IPS DF 4.7 (cell line): ENCODE measurements at regions not wholly inside any gene's neighbourhood (a gene's known extent, or its start where the extent isn't known, plus 50 kb on each side); places are given as distances from the start of the nearest gene placed in this dataset.
"Not testable (repeated sequence)": the region's sequence is repeated elsewhere in the genome, so short reads cannot be mapped to it uniquely, and the experiment has no call there.

ENCODE experiments used
- DNase-seq: peaks from one replicate; pipeline ENCODE4 v3.0.0-alpha.2; 2013; ENCODE audit warnings: low spot score; ENCODE audit errors: extremely low read depth

DNA sequence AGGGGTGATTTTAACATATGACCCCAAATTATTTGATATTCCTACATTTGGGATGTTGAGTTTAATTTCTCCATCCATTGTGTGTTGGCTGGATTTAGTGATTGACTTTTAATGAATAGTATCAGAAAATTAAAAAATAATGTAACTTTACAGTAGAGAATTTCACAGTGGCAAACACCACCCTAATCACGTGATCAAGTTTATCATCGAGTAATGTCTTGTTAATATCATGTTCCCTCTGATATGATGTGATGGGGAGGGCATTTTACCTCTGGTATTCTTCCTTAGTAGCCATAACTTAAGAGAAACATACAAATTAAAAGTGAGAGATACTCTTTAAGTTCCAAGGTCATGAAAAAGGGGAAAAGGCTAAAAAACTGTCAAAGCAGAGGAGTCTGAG, 602.0 kb upstream of the CELF4 start:
- DNase-seq, result no peak

DNA sequence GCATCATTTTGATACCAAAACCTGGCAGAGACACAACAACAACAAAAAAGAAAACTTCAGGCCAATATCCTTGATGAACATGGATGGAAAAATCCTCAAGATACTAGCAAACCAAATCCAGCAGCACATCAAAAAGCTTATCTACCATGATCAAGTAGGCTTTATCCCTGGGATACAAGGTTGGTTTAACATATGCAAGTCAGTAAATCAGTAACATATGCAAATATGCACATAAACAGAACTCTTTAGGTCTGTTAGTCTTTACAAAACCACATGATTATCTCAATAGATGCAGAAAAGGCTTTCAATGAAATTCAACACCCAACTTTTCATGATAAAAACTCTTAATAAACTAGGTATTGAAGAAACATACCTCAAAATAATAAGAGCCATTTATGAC, 587.5 kb upstream of the CELF4 start:
- DNase-seq, result not testable (repeated sequence)

DNA sequence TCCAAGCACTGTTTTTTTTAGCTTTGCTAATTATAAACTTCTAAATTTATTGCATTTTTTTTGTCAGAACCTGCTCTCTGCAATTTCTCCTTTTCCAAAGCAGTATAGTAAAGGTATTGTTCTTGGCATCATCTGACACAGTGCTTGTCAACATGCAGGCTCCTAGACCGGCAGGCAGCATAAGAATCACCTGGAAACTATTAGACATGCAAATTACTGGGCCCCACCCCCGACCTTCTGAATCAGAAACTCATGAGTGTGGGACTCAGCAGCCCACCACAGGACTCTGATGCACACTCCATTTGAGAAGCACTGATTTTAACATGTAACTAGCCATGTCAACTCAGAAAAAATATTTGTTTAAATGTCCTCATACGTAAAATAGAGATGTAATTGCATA, 551.1 kb upstream of the CELF4 start:
- no peak for DNase-seq

DNA sequence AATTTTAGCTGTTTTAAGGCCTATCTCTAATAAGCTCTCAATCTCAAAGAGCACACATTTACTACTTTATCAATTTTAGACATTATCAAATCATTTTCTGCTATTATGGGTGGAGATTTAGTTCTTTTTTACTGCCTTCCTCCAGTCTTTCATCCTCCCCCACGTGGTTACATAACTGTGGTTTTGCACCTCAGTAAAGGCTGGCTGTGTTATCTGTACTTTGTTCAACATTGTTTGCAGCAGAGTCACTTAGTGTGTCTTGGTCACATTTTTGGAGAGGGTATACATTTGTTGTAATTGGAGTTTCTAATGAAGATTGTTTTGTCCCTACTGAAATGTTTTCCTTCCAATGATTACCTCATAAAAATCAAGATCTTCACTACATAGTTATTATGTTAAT, 549.6 kb upstream of the CELF4 start:
- DNase-seq, result no peak

DNA sequence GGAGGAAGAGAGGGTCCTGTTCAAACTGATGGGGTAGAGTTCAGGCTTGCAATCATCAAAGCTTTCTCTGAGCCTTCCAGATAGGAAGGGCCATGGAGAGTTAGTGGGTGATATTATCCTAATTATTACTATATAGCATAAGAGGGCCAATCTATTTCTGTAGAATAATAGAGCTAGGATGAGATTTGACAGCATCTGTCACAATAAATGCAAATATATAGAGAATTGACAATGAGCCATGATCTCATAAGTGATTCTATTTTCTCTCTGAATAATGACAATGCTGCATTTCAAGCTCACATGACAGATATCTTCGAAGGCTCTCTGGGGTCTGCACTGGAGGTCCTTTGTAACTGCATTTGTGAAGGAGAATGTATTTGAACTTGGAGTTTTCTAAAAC, 521.9 kb upstream of the CELF4 start:
- DNase-seq, result no peak

DNA sequence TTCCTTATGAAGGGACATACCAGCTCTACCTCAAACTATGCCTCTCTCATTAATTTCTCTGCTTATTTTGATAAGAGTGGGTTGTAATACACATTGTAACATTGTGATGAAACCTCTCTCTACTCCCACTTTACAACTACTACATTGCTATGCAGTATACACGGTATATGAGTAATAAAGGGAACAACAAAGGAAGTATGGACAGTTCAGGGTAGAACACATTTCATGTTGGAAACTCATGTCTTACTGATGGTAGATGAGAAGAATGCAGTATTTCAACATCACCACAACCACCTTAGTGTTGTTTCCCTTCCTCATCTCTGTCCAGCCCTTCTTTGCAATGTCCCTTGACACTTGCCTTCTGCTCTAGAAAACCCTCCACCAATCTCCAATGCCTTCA, 515.9 kb upstream of the CELF4 start:
- DNase-seq, result no peak

DNA sequence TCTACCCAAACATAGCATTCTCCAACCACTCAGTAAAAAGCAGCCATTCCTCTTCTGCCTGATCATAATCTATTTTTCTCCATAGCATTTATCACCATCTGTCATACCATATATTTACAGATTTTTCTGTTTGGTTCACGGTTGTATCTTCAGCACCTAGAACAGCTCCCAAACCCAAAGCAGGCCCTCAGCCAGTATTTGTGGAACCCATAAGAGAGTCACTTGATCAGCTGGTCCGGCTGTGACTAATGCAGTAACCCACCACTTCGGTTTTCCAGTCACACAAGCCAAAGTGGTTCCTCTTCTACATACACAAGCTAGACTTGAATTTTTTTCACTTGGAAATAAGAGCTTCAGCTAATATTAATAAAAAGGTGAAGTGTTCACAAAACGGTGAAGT, 511.6 kb upstream of the CELF4 start:
- DNase-seq, result no peak

DNA sequence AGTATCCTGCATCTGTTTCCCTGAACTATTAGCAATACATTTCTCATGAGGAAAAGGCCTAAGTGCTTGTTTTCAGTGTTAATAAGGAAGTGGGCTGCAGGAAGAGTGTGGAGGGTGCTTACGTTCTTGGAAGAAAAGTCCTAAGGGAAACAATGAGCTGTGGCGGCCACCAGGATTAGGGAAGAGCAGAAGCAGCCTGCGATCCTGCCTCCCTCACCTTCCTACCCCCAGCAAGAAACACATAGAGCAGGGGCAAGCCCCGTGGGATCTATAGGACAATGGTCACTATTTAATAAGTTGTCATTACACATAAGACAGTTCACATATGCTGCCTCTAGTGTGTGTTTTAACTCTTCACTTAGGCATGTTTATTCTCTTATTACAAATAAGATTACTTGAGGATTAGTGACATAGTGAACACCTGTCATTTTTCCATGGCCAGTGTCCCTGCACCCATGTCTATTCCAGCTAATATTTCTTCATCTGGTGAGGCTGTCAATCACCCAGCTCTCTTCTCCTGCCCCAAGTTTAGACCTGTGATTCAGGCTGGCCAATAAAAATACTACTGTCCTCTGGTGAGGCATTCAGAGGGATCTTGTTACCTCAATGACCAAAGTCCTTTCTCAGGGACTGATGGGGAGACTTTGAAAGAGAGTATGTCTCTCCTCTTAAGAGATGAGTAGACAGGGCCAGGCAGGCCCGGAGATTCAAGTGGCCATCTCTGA, 510.9 kb upstream of the CELF4 start:
- DNase-seq, result no peak

DNA sequence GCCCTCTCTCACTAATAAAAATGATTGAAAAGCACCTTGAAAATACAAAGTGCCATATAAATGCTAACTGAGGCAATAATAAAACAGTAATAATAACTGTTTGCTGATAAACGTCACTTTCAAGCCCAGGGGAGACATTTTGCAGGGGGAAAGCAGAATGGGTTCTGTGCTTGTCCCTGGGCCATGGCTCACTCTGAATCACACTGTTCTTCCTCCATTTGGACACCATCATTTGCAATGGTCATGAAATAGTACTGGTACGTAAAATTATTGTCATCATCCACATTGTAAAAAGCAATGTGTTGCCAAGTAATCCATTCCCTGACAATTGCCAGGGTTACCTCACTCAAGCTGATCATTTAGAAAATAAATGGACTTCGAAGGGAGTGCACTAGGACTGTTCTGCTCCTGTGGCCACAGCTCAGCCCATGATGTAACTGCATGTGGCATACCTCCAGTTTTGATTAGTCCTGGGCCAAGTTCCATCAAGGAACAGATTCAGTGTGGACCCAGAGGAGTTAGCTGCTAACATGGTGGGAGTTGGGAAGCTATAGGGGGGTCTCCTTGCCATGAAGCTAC, 508.8 kb upstream of the CELF4 start:
- no peak for DNase-seq

DNA sequence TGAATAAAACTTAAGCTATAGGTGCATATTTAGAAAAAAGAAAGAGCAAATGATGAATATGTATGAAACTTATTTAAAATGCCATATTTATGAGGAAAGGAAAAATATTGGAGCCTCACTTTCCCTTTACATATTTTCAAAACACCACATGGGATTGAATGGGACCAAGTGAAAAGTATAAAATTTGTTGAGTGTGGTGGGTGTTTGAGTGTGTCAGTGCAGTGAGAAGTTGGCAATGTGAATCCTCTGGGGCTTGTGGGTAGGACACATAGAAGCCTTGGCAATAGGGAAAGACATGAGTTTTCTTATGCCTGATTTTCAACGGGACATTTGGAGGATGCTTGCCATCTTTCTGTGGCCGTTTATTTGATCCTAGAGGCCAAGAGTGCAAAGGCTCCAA, 502.2 kb upstream of the CELF4 start:
- no peak for DNase-seq

DNA sequence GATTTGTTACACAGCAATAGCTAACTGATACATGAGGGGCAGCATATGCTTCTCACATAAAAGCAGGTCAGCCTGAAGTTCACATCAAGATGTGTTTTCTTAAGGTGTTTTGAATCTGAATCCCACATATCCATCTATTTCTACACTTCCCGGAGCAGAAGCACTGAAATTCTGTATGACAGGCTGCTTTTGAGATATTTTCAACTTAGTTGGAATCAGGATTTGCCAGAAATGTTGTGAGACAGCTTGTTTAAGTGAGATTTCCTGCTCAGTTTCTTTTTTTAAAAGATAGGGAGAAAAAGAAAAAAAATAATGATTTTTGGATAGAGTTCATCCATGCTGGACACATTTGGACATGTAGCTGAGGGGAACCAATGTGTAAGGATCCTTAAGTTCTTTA, 501.5 kb upstream of the CELF4 start:
- DNase-seq, result no peak

DNA sequence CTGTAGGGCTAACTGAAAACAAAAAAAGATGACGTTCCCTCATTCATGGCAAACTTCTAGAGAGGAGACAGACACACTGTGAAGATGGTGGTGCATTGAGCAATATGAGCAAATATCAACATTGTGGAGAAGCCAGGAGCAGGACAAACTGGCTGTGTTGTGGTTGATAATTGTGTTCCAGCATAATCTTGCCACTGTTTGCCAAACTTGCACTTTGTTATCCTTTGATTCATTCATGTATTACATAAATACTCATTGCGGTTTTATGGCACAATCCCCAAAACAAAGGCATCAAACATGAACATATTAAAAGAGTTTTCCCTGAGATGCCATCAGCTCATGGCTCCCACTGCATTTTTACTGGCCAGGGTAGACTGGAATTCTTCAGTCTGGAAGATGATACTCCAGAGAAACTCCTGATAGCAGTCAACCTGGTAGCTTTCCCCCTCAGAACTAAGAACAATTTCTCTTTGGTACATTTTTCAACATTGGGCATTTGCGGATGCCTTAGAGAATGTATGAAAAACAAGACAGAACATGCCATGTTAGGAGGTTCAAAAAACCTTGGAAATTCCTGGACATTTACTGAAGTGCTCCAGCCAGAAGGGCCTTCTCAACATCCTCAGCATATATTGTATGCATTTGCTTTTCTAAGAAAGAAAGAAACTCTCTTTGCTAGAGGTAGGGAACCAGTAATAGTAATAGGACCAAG, 487.4 kb upstream of the CELF4 start:
- DNase-seq, result no peak

DNA sequence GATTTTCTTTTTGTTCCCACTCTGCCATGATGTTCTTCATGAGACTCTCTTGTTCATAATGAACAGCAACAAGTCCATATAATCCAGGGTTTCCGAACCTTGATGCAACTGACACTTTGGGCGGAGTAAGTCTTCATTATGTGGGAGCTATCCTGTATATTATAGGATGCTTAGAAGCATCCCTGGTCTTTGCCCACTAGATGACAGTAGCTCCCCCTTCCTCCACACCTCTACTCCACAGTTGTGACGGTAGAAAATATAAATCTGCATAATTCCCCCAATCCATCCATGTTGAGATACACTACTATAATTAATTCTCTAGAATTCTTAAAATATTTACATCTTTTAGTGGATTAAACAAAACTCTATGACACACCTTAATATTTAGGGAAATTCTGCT, 482.2 kb upstream of the CELF4 start:
- DNase-seq, result no peak

DNA sequence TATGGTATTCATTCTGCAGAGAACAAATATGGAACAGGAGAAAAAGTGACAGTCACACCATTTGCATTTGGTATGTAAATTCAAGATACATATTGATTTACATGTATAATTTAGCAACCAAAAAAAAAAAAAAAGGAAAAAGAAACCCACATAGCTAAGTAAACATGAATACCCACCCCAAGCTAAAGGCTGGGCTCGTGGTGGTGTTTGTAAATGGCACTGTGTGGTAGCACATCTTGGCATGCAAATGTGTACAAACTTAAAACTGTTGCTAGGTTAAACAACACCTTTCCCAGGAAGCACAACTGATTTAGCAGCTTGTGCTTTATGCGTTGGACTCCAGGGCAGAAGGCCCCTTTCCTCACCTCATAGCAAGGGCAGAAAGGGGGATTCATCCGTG, 481.1 kb upstream of the CELF4 start:
- DNase-seq, result no peak

DNA sequence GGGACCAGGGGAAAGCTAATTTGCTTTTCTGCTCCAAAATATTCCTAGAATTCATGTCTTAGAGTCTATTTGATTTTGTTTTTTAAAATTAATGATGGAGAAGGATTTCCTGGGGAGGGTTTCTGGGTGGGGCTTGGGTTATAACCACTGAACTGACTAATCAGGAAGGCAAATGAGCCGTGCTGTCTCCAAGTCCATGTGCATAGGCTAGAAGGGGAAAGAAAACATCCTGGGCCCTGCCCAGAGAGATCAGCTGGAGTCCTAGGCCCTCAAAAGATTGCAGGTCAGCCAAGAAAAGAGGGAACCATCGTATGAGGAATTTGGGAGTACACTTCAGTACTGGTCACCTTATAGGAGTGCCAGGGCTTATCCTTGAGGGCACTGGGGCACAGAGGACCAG, 480.2 kb upstream of the CELF4 start:
- no peak for DNase-seq

DNA sequence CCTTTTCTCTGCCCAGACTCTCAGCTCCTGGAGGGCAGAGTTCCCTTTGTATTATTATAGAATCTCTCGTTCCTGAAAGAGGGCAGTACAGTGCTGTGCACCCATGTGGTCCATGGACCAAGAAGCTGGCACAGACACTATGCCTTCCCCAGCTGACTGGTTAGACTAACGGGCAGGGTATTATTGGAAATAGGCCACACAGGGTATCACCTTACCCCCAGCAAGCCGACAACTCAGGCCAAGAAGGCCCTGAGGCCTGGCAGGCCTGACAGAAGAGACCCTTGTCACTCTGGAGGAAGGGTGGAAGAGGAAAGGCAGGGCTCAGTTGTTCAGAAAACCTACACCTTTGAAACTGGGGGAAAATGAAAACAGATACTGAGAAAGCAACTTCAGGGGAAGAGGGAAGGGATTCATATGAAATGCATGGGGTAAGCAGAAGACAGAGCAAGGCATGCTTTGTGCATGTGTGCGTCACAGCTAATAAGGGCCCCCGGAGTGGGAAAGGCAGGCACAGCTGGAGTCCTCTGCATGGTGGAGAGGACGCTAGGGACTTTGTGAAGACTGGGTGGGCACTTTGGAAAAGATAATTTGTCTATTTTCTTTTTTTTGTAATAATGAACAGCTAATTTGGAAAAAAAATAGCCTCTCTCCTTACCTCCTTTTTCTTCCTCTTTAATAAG, 476.8 kb upstream of the CELF4 start:
- DNase-seq, result no peak

DNA sequence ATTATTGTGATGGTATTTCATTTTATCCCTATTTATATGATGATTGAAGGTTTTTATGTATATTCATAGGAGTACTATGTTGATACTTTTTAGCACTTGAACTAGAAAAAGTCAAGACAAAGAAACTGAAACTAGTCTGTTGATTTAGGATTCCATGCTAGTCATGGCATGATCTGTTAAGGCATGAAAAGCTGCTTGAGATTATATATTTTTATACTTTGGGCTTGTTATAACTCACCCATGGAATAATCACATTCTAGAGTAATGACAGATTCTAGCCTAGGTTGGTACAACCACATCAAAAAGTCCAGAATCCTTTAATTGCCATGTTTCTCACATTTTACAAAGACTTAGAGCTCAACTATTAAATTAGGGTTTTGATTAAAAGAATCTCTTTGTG, 472.6 kb upstream of the CELF4 start:
- DNase-seq, result no peak

DNA sequence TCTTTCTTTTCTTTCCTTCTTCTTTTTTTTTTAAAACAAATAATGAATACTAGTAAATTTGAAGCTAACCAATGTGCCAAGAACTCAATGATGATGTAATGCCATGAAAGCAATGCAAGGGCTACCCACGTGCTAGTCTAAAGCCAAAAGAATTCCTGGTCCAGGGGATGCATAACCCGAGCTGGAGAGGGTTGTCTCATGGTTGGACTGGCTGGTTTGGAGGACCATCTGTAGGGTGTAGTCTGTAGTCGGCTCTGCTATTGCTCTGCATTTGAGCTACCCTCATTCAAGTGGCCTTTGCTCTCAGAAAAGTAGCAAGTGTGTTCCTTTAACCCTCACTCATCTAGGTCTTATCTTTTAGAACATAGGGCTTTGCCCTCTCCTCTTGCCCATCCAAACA, 469.6 kb upstream of the CELF4 start:
- no peak for DNase-seq

DNA sequence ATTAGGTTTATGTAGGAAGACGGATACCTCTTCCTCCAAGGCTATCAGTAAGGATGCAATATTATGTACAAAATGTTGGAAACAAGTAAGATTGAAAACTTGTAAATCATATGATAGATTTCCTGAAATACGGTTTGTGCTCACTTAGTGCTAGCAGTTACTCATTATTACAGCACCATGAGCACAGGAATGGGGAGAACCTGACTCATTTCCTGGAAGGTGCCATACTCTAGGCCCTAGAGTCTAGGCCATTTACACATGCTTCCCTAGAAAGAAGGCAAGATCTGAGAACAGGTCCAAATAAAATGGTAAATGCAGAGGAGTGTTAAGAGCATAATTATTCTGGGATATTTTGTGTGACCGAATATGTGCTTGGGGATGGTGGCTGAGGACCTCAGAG, 467.7 kb upstream of the CELF4 start:
- no peak for DNase-seq

DNA sequence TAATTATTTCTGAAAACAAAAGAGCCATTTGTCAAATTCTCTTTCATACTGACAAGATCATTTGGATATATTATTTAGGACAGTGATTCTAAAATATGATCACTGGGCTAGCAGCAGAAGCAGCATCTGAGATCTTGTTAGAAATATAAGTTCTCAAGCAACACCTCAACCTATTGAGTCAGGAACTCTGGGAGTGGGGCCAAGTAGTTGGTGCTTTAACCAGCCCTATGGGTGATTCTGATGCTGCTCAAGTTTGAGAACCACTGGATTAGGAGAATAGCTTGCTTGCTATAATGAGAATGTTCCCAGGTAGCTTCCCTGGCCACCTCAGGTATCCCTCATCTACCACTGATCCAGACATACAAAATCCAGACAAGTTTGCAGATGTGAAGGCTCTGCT, 466.9 kb upstream of the CELF4 start:
- no peak for DNase-seq

DNA sequence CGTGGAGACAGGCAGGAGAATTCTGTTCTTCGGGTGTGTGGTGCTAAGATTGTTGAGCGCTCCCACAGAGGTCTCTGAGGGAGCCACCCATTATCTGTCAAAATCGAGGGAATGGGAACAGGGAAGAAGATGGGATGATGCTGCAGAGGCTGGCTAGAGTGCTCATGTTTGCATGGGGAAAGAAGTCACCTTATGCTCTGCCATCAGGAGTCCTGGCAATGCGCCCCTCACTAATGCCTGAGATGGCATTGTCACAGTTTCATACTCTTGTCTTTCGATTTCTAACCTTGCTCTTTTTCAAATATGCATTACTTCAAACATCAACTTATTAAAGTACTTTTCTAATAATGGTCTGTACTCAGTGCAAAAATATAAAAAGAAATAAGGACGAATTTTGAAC, 463.3 kb upstream of the CELF4 start:
- no peak for DNase-seq

DNA sequence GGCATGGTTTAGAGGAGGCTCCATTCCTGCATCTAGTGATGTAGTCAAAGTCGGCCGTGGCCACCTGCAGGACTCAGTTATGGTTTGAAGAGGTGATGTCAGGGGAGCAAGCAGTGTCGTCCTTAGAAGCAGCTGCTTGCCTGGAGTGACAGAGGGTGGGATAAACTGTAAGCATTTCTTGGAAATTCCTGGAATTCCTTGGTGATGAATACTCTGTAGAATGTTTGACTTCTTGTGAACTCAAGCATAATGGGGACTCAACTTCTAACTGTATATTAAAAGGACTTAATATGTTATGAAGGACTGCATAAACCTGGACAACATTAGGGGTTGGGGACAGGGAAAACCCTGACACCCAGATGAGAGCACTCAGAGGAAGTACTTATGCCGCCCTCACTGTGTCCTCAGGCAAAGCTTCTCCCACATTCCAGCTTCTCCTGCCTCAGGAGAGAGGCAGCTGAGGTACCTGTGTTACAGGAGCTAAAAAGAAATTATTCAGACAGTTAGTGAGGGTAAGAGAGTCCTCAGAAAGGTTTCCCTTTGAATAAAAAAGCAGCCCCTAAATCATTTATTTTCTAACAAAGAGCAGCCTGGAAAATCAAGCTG, 459.9 kb upstream of the CELF4 start:
- DNase-seq, result no peak
